ENCODE measurements at regions not wholly inside any gene's neighbourhood (a gene's known extent, or its start where the extent isn't known, plus 50 kb on each side); places are given as distances from the start of the nearest gene placed in this dataset.

- no TSS peak for BruUV-seq (replicated peaks)
- TF ChIP-seq CTCF (IDR thresholded peaks at IDR 0.05; ENCODE audit: unreplicated experiment), result no peak
- Mint-ChIP-seq H3K9me3 (ENCODE audit: low read depth, unreplicated experiment) (no peaks in the 10 kb centered on the region), H3K36me3 (ENCODE audit: insufficient read depth, unreplicated experiment) (no peaks in the 10 kb centered on the region), H3K27ac (ENCODE audit: unreplicated experiment) (no peak overlapping the region), H3K4me3 (ENCODE audit: low read depth, unreplicated experiment) (no peak overlapping the region), H3K4me1 (ENCODE audit: low read depth, unreplicated experiment) (no peaks in the 10 kb centered on the region), H3K27me3 (ENCODE audit: unreplicated experiment) (no peaks in the 10 kb centered on the region)
- intact Hi-C loops (cut with micrococcal nuclease; ENCODE audit: unreplicated experiment), result no loop called here
- CTCF ChIA-PET, result interaction anchor here (1.0 kb wide), 1 partner anchor 11 kb away, joined by 4 read pairs; no protein-coding TSS in a partner anchor
- no peak for DNase-seq
These were observed 84.0 kb upstream of the SALL4 start for GRCh38 chr20:51886341-51886740.

GRCh38 chr20:51884561-51884960 is 82.2 kb upstream of the SALL4 start:
- Mint-ChIP-seq H3K36me3 (ENCODE audit: insufficient read depth, unreplicated experiment) (no peaks in the 10 kb centered on the region), H3K4me1 (ENCODE audit: low read depth, unreplicated experiment) (no peaks in the 10 kb centered on the region), H3K9me3 (ENCODE audit: low read depth, unreplicated experiment) (no peaks in the 10 kb centered on the region), H3K4me3 (ENCODE audit: low read depth, unreplicated experiment) (no peak overlapping the region), H3K27ac (ENCODE audit: unreplicated experiment) (no peak overlapping the region), H3K27me3 (ENCODE audit: unreplicated experiment) (no peaks in the 10 kb centered on the region)
- no peak for DNase-seq
- CTCF ChIA-PET, result no interaction called here
- TF ChIP-seq CTCF (IDR thresholded peaks at IDR 0.05; ENCODE audit: unreplicated experiment), result no peak
- BruUV-seq (replicated peaks), result no TSS peak
- intact Hi-C loops (cut with micrococcal nuclease; ENCODE audit: unreplicated experiment), result no loop called here

DNA sequence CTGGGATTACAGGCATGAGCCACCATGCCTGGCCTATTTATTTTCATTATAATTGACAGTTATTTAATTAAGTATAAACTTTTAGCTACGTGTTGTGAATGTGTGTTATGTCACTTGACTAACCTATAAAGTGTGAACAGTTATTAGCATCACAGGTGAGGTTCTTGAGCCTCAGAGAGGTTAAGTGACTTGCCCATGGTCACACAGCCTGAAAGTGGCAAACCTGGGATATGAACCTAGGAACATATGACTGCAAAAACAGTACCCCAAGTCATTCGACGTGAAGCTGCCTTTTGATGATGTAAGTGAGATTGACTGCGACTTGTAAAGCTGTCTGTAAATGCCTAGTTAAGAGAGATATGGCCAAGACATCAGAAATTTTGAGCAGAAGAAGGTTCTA is 77.9 kb upstream of the SALL4 start:
- no peaks in the 10 kb centered on the region for H3K36me3 Mint-ChIP-seq (ENCODE audit: insufficient read depth, unreplicated experiment)
- no peak for DNase-seq
- no peak overlapping the region for H3K27ac Mint-ChIP-seq (ENCODE audit: unreplicated experiment)
- intact Hi-C loops (cut with micrococcal nuclease; ENCODE audit: unreplicated experiment), result no loop called here
- TF ChIP-seq CTCF (IDR thresholded peaks at IDR 0.05; ENCODE audit: unreplicated experiment), result no peak
- H3K4me3 Mint-ChIP-seq (ENCODE audit: low read depth, unreplicated experiment), result no peak overlapping the region
- no peaks in the 10 kb centered on the region for H3K27me3 Mint-ChIP-seq (ENCODE audit: unreplicated experiment)
- CTCF ChIA-PET, result interaction anchor here (0.9 kb wide), 1 partner anchor 9 kb away, joined by 5 read pairs; no protein-coding TSS in a partner anchor
- no peaks in the 10 kb centered on the region for H3K9me3 Mint-ChIP-seq (ENCODE audit: low read depth, unreplicated experiment)
- H3K4me1 Mint-ChIP-seq (ENCODE audit: low read depth, unreplicated experiment), result no peaks in the 10 kb centered on the region
- no TSS peak for BruUV-seq (replicated peaks)

GRCh38 chr20:51876313-51876940 is 74.1 kb upstream of the SALL4 start:
- no peak for DNase-seq
- H3K9me3 Mint-ChIP-seq (ENCODE audit: low read depth, unreplicated experiment), result no peaks in the 10 kb centered on the region
- no TSS peak for BruUV-seq (replicated peaks)
- no peaks in the 10 kb centered on the region for H3K27me3 Mint-ChIP-seq (ENCODE audit: unreplicated experiment)
- no peak overlapping the region for H3K27ac Mint-ChIP-seq (ENCODE audit: unreplicated experiment)
- CTCF ChIA-PET, result no interaction called here
- intact Hi-C loops (cut with micrococcal nuclease; ENCODE audit: unreplicated experiment), result no loop called here
- peaks cover 4% of the 10 kb centered on the region for H3K36me3 Mint-ChIP-seq (ENCODE audit: insufficient read depth, unreplicated experiment)
- TF ChIP-seq CTCF (IDR thresholded peaks at IDR 0.05; ENCODE audit: unreplicated experiment), result no peak
- H3K4me3 Mint-ChIP-seq (ENCODE audit: low read depth, unreplicated experiment), result no peak overlapping the region
- no peaks in the 10 kb centered on the region for H3K4me1 Mint-ChIP-seq (ENCODE audit: low read depth, unreplicated experiment)
